HG03442 (cell line): ENCODE measurements at regions not wholly inside any gene's neighbourhood (a gene's known extent, or its start where the extent isn't known, plus 50 kb on each side); places are given as distances from the start of the nearest gene placed in this dataset.

Experiments used
- ATAC-seq: cut with Tn5 transposase; IDR thresholded peaks from one replicate; pipeline ENCODE4 v1.9.1; 2021; ENCODE audit warnings: mild to moderate bottlenecking, moderate library complexity; ENCODE audit not compliant: unreplicated experiment

DNA sequence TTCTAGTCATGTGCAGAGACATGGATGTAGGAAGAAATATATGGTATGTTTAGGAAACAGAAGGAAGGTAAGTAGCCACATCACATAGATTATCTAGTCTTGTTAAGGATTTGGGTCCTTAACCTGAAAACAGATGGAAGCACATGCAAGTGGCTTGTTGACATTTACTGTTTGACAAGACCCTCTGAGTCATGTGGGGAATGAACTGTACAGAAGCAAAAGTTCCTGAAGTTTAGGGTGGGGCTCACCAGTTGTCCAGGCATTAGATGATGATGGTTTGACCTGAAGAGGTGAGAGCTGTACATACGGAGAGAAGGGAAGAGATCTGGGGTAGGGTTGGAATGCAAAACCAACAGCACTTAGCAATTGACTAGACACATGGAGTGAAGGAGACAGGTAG lies 281.1 kb upstream of the GRIP1 start:
- ATAC-seq: no peak

DNA sequence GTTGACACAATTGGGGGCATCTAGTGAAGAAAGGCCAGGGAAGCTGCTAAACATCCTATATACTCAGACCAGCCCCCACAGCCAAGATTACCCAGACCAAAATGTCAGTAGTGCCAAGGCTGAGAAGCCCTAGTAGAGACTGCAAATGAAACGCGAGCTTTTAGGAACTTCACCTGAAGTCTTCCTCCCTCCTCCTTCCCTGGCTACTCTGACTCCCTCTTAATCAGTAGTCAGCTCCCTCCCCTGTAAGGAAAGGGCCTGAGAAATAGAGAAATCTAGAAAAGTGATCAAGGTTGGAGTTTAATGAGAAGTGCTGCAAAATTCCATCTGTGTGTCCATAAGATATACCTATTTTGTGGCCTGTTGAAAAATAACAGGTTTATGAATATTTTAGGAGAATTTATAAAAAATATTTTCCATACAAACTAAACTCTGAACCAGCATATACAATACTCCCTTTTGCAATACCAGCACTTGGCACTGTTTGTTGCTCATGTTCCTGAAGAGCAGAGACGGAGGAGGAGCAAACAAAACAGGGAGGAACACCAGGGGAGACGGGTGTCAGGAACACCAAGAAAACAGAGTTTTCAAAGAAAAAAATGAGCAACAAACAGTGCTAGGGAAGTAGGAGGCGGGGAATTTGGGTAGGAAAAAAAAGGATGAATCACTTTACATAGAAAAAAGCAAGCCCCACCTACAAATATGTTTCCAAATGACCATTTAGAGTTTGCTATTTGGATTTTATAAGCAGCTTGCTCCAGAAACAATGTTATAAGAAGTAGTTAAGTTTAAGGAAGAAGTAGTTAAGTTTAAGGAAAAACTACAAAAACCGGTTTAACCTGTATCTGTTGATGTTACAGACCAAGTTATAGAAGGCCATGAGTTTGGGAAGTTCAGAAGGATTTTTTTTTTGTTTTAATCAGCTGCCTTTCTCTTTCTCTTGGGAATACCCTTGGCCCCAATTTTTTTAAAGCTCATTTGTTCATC lies 282.1 kb upstream of the GRIP1 start:
- no peak for ATAC-seq

DNA sequence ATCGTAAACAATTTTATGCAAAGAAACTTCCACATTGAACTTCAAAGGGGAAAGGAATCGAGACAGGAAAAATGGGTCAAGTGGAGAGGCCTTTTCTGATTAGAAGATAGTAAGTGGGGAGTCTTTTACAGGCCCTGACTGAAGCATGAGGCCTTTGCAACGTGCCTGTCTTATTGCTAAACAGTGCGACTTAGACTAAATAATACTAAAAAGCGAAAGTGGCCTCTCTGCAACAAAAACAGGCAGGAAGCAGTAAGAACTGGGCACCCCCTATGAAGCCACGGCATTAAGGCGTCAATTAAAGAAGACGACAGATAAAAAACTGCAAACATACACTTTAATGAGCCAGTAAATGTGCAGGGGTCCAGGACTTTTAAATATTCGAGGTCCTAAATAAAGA lies 283.4 kb upstream of the GRIP1 start:
- no peak for ATAC-seq

DNA sequence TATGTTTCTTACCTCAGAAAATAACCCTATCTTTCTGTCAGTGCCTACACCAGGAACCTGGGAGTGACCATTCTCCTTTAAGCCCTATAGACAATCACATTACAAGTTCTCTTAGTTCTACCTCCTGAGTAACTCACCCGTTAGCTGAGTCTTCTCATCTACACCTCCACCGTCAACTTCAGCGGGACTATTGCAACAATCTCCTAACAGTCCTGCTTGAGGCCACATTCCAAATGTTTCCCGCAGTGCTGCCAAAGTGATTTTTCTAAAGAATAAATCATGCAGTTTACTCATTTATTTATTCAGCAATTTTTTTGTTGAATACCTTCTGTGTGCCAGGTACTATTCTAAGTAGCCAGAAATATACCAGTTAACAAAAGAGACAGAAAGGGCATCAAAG lies 285.0 kb upstream of the GRIP1 start:
- ATAC-seq: no peak

DNA sequence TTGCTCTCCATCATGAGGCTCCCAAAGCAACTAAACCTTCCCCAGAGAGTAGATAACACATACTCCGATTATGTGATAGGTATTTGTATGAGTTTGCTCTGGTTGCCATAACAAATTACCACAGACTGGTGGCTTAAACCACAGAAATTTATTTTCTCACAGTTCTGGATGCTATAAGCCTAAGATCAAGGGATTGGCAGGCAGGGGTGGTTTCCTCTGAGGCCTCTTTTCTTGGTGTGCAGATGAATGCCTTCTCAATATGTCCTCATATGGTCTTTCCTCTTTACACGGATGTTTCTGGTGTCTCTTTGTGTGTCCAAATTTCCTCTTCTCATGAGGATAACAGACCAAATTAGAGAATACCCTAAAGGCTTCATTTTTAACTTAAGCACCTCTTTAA lies 285.8 kb upstream of the GRIP1 start:
- no peak for ATAC-seq

DNA sequence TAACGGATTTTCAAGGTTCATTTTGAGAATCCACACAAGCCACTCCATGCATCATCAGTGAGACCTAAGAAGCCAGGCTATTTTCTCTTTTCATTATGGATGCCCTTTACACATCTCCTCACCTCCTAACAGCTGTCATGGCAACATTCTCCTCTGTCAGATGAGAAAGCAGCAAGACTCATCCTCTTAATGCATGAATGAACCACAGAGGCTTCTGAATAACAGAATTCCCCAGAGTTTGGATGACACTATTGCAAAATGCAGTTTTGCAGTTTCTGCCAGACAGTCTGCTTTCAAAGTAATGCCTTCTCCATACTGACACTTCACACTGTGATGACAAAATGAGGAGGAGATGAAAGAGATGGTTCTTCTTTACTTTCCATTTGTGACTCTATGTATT lies 286.7 kb upstream of the GRIP1 start:
- no peak for ATAC-seq

DNA sequence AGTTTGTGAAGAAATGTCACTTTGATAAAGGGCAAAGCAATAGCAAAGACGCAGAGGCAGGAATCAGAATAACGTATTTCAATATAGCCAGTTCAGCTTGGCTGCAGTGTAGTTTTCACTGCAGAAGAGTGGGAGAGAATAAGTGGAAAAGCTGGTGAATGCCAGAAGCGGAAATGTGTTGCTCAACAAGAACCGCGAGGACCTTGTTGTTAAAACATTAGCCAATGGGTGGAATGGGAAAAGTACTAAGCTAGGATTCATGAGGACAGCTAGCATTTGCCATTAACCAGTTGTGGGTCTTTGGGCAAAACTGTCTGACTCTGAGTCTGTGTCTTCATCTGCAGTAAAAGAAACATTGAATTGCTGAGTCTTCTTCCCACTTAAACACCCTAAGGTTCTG lies 292.9 kb upstream of the GRIP1 start:
- no peak for ATAC-seq

DNA sequence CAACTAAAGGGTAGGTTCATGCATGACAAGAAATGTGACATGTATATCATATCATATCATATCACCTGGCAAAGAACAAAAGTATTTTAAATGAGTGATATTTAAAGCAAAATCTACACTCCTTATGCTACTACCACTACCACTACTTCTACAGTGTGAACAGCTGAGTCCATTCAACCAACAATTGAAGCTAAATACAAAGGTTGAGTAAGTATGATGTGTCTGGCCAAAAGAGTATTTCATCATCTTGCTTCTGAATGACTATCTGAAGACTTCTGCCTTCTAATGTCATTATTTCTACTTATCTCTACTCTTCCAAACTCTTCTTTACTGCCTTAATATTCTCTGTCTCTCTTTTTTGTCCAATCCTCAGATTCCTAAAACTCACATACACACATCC lies 292.6 kb upstream of the CAND1 start:
- ATAC-seq: no peak

DNA sequence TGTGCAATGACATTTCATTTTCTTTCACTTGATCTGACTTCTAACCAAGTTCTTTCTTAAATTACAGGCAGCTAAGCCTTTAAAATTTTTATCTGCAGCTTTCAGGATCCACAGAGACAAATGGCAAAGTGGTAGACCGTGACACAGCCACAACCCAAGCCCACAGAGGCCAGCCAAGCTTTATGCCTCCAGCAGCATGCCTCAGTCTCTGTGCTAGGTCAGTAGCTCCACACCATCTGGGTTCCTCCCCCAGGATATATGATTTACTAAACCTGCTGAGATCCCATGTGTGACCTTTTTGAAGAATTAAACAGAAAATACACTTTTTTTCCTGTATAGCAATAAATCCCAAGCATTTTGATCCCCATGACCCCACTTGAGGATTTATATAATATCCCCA lies 290.4 kb upstream of the CAND1 start:
- ATAC-seq: no peak

DNA sequence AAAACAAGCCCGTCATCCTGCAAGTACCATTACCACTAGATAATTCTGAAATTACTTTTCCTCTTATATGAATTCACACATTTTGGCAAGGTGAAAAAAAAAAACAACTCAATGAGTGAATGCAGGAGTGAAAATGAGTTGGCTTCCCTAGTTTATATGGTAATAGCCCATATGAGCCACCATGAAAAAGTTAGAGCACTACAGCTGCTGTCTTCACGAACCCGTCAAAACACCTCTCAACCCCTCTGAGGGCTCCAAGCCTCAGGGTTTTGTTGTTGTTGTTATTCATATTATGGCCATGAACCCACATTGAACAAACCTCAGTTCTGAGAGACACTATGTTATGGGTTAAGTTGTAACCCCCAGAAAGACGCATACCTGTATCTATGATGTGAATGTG lies 289.9 kb upstream of the CAND1 start:
- ATAC-seq: no peak

DNA sequence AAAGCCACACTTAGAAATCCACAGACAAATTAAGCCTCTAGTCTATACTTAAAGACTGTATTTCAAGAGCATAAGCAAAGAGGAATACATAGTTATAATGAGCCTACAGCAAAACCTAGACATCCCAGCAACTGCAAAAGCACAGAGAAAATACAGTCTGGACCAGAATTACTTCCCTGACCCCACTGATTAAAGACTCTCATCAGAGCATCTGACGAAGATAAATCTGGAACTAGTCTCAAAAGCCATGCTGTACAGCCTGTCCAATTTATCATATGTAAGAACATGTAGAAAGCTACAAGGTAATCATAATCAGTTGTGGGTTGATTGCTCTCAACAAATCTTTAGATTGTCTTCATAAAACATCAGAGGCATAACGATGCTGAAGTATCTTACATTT lies 285.1 kb upstream of the CAND1 start:
- ATAC-seq: no peak

DNA sequence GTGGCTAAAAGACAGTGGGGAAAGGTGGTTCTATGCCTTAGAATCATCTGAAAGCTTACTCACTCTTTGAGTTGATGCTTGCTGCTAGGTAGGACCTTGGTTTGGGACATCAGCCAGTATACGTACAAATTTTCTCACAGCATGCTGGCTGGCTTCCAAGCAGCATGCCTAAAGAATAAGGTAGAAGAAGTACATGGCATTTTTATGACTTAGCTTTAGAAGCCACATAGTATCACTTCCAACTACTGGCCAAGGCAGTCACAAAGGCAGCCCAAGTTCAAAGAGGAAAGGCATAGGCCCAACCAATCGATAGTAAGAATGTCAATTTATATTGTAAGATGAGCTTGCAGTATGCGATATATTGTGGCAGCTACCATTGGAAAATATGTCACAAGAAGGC lies 284.2 kb upstream of the CAND1 start:
- no peak for ATAC-seq

DNA sequence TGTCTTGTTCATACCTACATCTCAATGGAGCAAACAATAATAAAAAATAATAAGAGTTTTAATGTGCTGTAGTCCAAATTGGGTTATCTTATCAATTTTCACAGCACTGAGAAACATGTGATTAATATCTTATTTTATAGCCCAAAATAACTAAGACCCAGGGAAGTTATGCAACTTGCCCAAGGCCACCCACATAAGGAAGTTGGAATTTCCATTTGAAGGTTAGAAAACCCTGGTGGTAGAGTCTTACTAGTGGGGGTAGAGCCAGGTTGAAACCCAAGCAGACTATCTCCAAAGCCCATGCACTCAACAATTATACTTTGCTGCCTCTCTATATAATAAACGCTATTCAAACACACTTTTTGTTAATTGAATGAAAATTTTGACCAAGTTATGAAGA lies 270.0 kb upstream of the CAND1 start:
- no peak for ATAC-seq

DNA sequence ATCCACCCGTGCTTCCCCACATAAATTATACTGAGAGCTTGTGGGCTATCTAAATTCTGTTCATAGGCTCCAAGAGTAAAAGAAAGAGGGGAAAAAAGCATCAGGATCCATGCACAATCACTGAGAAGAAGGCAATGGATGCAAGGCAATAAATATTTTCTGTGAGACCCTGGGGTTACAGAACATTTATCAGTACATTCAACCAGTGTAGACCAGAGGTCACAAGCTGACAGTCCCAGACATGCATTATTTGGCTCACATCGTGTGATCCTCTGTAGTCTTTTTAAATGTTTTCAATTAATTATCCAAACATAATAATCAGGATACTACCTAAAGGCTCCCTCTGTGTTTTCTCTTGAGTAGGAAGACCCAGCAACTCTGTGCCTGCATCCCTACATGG lies 267.9 kb upstream of the CAND1 start:
- no peak for ATAC-seq

DNA sequence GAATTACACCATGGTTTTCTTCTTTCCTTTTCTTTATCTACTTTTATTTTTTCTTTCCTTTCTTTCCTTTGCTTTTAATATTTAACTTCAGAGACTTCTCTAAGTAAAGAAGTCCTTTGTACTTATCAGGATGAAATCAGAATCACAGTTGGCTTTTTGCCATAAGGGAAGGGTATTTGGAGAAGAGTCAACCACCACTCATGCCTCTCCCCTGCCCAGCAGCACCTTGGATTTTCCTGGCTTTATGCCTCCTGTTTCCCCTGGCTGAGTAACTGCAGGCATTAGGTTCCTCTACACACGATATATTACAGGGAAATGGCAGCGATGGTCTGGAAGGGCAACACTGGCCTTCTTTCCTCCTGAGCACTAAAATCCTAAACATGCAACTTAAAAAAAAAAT lies 266.4 kb upstream of the CAND1 start:
- no peak for ATAC-seq

DNA sequence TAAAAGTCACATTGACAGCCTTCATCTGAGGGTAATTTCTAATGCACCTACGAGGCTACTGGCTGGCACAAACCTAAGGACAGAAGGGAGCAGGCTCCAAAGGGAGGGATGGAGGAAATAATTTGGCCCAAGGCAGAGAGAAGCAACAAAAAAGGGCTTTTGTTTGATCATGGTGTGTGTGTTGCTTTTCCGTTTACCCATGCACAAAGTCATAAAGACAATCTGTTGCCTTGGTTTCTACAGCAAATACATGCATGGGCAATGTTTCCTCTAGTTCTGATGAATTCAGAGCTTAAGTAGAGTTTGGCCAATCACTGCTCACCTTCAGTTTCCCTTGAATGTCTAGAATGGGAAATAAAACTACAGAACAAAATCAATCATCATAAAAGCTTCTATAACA lies 262.5 kb upstream of the CAND1 start:
- ATAC-seq: no peak

DNA sequence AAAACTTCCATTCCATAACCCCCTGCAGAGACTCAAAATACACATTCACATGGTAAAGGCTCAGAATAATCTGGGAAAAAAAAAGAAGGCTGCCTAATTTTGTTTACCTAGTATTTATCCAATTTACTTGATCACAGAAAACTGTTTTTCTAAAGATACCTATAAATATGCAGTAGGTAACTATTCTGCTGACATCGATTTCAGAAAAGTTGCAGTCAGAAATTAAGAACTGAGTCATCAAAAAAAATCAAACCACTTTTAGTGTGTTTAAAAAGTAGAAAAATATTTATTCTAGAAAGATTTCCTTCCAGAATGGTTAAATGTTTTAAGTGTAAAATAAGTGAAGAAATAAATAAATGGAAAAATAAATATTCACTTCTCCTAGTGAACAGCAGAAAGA lies 254.5 kb upstream of the CAND1 start:
- ATAC-seq: no peak

DNA sequence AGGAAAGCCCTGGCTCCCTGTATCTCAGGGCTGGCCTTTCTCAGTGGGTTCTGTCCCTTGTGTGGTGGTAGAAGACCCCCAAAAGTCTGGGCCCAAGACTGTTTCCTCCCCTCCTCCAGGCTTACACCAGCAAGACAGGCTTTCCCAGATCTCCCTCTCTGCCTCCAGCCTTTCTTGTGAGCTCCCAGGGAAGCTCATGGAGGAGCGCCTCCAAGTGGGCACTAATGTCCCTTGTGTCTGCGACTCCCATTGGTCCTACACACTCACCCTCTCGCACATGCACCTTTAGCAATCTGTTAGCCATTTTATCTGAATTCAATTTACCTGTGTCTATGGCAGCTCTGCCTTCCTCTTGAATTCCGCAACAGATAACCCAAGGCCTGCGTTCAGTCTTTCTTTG lies 251.1 kb upstream of the CAND1 start:
- ATAC-seq: no peak

DNA sequence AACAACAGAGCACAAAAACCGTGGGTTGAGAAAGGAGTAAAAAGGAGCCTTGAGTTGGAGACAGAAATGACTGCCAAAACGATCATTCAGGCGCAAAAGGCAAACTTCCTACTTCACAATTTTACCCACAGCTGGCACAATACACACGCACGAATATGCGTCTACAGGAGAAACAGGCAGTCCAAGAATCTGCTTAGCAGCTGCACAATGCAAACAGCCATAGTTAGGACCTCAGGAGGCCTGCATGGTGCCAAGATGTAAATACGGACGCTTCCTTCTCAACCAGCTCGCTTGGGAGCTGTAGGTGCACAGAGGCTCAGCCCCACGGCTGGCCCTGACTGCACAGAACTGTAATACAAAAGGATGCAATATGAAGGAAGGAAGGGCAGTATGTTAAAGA lies 250.1 kb upstream of the CAND1 start:
- ATAC-seq: no peak

DNA sequence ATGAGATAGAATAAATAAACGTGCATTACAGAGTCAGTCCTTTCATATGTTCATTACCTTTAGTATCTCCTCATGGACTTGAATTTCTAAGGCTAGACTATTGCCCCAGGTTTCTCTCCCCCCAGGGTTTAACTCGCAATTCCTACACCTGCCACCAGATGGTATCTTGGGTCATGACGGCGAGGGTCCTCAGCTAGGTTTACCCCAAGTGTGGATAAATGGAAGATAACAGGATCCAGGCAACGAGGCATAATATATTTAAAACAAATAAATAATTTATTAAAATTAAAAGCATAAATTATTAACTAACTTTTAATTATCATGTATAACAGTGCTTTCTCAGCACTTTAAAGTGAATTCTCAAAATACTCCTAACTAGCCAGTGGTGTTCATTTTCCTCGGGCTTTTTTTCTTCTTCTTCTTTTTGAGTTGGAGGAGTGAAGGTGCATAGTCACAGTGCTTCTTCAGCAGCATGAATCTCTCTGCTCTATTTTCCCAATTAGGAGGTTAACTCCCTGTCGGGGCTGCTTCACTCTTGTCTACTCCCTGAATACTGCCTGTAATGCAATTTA lies 243.5 kb upstream of the CAND1 start:
- peak; percentile 74 for ATAC-seq

DNA sequence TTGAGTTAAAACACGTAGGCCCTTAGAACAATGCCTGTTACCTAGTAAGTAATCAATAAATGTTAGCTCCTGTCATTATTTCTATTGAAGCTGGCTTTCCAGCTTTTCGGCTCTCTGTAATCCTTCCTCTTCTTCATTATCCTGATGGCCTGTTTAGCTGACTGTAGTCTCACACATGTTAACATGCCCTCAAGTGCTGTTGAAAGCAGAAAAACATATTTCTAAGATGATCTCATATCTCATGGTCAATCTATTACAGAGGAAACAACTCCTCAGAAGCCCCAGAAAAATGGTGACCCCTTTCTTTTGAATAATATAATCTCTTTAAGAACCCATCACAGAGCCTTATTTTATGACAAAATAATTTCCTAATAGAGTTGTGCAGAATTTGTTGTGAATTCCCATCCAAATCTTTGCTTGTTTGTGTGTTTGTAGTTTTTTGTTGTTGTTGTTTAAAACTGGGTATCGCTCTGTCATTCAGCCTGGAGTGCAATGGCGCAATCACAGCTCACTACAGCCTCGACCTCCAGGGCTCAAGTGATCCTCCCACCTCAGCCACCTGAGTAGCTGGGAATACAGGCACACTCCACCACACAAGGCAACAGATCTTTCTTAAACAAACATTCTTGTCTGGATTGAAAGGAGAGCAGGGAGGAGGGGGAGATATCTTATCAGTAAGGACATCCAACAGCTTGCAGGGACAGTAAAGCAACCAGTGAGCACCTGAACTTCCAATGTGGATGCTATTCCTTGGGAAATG lies 242.5 kb upstream of the CAND1 start:
- ATAC-seq: no peak

DNA sequence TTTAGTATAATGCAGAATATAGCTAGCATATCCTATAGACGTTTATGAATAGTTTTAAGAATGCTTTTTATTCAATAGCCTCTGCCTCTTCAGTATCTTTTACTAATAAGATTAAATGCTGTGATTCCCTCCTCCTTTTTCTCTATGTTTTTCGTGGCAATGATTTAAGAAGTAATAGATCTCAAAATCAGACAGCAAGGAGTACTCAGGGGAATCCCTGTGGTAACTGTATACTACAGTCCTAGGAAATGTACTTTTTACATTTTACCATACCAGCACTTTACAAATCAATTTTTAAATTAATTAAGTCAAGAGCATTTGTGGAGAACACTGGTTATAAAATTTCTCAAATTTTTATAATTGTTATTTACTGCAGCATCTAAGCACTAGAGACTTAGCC lies 240.6 kb upstream of the CAND1 start:
- ATAC-seq: no peak
